ENCODE measurements at regions not wholly inside any gene's neighbourhood (a gene's known extent, or its start where the extent isn't known, plus 50 kb on each side); places are given as distances from the start of the nearest gene placed in this dataset.

DNA sequence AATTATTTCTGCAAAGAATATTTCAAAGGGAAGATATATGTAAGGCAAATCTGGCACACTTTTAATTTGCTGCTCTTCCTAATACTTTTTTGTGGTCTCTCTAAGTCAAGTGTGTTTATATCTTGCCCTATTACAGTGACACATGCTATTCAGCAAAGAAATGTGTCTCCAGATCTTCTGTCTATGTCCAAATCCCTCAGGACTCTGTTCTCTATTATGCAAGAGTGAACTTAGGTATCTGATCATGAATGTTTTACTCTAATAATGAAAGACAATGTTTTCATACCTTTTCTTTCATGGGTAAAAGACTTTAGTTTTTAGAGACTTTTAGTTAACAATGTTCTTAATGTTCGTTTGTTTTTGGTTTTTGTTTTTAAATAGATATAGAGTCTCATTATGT lies 255.4 kb upstream of the DAB2 start:
- TF ChIP-seq CTCF (conservative IDR thresholded peaks at IDR 0.05) (no peak), ZFX (IDR thresholded peaks at IDR 0.05) (no peak)
